Parathyroid adenoma (tissue), 2 donors: ENCODE measurements at regions not wholly inside any gene's neighbourhood (a gene's known extent, or its start where the extent isn't known, plus 50 kb on each side); places are given as distances from the start of the nearest gene placed in this dataset.
"Not testable (repeated sequence)": the region's sequence is repeated elsewhere in the genome, so short reads cannot be mapped to it uniquely, and the experiment has no call there.

Source experiments
- H2AFZ ChIP-seq: fragments of 300-600 bp; sonication (generic); one replicate; pipeline ENCODE4 v1.7.0; 2017; ENCODE audit warnings: antibody characterized with exemption, mild to moderate bottlenecking
- H3K27ac ChIP-seq: fragments of 300-600 bp; sonication (generic); one replicate; pipeline ENCODE4 v1.7.0; 2017
- H3K27me3 ChIP-seq: fragments of 300-600 bp; sonication (generic); one replicate; pipeline ENCODE4 v1.7.0; 2017; ENCODE audit warnings: low read length; ENCODE audit not compliant: control insufficient read depth, insufficient read depth
- H3K36me3 ChIP-seq: fragments of 300-600 bp; sonication (generic); one replicate; pipeline ENCODE4 v1.7.0; 2017; ENCODE audit warnings: low read length; ENCODE audit not compliant: control insufficient read depth, insufficient read depth
- H3K4me1 ChIP-seq: fragments of 300-600 bp; sonication (generic); one replicate; pipeline ENCODE4 v1.7.0; 2017; ENCODE audit warnings: control low read depth
- H3K4me2 ChIP-seq: fragments of 300-600 bp; sonication (generic); one replicate; pipeline ENCODE4 v1.7.0; 2017; ENCODE audit warnings: low read length
- H3K4me3 ChIP-seq: fragments of 300-600 bp; sonication (generic); one replicate; pipeline ENCODE4 v1.7.0; 2017; ENCODE audit warnings: low read depth, low read length
- H3K79me2 ChIP-seq: fragments of 300-600 bp; sonication (generic); one replicate; pipeline ENCODE4 v1.7.0; 2017; ENCODE audit warnings: control low read depth
- H3K9ac ChIP-seq: fragments of 300-600 bp; sonication (generic); one replicate; pipeline ENCODE4 v1.7.0; 2017; ENCODE audit warnings: mild to moderate bottlenecking
- H3K9me3 ChIP-seq: fragments of 300-600 bp; sonication (generic); one replicate; pipeline ENCODE4 v1.7.0; 2017; ENCODE audit warnings: low read length; ENCODE audit not compliant: control insufficient read depth
- donor health status: primary hyperparathyroidism.

GRCh38 chr15:85196697-85197096 lies 183.7 kb upstream of the AKAP13 start:
- not testable (repeated sequence) for H3K9me3 ChIP-seq, H3K27me3 ChIP-seq, H3K4me1 ChIP-seq, H3K4me2 ChIP-seq, H2AFZ ChIP-seq, H3K9ac ChIP-seq, H3K79me2 ChIP-seq, H3K27ac ChIP-seq, H3K4me3 ChIP-seq, H3K36me3 ChIP-seq

DNA sequence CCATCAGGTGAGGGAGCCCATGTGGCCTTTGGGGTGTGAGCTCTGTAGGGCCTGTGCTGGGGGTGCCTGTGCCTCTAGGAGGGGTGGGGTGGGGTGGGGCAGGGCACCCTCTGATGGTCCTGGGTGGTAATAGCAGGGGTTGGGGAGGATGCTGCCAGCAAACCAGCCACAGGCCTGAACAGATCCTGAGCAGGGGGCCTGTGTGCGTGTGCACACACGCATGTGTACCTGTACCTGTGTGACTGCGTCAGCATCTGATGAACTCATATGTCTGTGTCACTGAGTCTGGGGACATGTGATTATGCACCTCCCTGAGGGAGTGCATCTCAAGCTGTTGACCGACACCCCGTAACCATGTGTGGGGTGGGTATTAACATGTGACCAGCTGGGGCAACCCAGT lies 182.8 kb upstream of the AKAP13 start:
- not testable (repeated sequence) for H3K36me3 ChIP-seq, H3K9ac ChIP-seq, H3K9me3 ChIP-seq, H3K27ac ChIP-seq, H3K79me2 ChIP-seq, H2AFZ ChIP-seq, H3K4me3 ChIP-seq, H3K4me1 ChIP-seq, H3K4me2 ChIP-seq, H3K27me3 ChIP-seq

DNA sequence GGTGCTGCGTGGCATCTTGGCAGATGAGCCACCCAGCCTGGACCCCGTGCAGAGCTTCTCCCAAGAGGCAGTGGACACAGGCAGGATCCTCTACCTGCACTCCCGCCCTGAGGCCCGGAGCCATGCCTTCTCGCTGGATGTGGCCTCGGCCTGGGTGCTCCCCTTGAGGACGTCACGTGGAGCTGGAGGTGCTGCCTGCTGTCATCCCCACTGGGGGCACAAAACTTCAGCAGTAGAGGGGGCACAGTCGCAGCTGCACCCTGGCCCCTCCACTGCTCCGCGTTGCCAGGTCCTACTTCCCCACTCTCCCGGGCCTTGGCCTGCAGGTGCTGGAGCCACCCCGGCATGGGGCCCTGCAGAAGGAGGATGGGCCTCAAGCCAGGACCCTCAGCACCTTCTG lies 182.0 kb upstream of the AKAP13 start:
- H3K4me2 ChIP-seq, H3K27me3 ChIP-seq, H3K4me3 ChIP-seq, H3K9me3 ChIP-seq, H3K79me2 ChIP-seq, H3K27ac ChIP-seq, H3K9ac ChIP-seq, H3K4me1 ChIP-seq, H3K36me3 ChIP-seq, H2AFZ ChIP-seq: not testable (repeated sequence)

DNA sequence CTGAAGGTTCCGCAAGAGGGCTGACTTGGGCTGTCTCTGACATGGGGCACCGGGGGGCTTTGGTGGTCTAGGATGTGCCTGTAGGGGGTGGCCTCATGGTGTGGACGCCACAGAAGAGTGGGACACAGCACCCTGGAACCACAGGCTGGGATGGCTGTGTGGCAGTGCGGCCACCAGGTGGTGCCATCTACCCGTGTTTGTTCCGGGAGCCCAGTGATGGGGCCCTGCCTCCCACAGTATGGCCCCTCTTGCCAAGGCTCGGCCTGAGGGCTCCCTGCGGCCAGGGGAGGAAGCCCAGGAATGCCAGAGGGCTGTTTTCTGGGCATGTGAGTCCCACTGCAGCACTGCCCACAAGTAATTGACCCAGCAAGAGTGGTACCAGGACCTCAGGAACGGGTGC lies 180.2 kb upstream of the AKAP13 start:
- not testable (repeated sequence) for H3K79me2 ChIP-seq, H3K4me2 ChIP-seq, H3K36me3 ChIP-seq, H3K4me3 ChIP-seq, H3K9me3 ChIP-seq, H3K27me3 ChIP-seq, H3K4me1 ChIP-seq, H3K27ac ChIP-seq, H2AFZ ChIP-seq, H3K9ac ChIP-seq

GRCh38 chr15:85201118-85201793 lies 179.1 kb upstream of the AKAP13 start:
- not testable (repeated sequence) for H3K9me3 ChIP-seq, H3K36me3 ChIP-seq, H3K27me3 ChIP-seq, H3K4me3 ChIP-seq, H3K4me1 ChIP-seq, H3K27ac ChIP-seq, H3K9ac ChIP-seq, H3K4me2 ChIP-seq, H2AFZ ChIP-seq, H3K79me2 ChIP-seq

- not testable (repeated sequence) for H3K4me2 ChIP-seq, H3K79me2 ChIP-seq, H3K9me3 ChIP-seq, H3K4me1 ChIP-seq, H3K27me3 ChIP-seq, H3K36me3 ChIP-seq, H3K4me3 ChIP-seq, H3K27ac ChIP-seq, H2AFZ ChIP-seq, H3K9ac ChIP-seq
Observed at GRCh38 chr15:85204481-85204880, 175.9 kb upstream of the AKAP13 start.

GRCh38 chr15:85233791-85234325 lies 146.5 kb upstream of the AKAP13 start:
- H3K4me3 ChIP-seq, H3K27ac ChIP-seq: not testable (repeated sequence)

DNA sequence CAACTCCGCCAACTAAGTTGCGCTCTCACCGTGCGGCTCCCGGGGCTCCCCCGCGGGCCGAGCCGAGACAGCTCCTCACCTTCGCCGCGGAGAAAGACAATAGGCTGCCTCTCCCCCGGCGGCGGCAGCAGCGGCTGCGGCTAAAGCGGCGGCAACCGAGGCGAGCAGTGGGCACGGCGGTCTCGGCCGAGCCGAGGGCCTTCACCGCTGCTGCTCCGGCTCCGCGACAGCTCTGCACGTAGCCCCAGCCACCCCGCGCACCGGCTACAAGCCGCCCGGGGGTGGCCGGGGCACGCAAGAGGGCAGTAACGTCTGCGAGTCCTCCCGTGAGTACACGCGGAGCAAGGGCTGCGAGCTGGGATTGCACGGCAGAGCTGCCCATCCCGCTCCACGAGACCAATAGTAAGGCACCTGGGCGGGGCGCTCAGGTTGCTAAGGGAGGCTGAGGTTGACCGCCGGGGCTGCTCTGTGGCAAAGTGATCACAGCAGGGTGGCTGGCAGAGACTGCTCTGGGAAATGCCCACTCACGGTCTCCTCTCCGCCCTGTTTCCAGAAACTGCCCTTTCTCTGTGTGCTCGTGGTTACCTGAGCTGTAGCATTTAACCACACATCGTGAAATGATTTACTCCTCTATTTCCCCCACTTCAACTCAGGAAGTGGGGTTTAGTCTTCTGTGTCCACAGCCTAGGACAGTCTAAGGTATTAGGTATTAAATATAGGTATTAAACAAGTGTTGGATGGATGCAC lies 145.8 kb upstream of the AKAP13 start:
- peak overlapping the region; percentile 58 for H2AFZ ChIP-seq
- H3K4me2 ChIP-seq, H3K4me1 ChIP-seq: not testable (repeated sequence)

More at GRCh38 chr15:85233791-85234325, 146.5 kb upstream of the AKAP13 start:
- not testable (repeated sequence) for H3K27me3 ChIP-seq, H2AFZ ChIP-seq, H3K9me3 ChIP-seq, H3K36me3 ChIP-seq, H3K9ac ChIP-seq, H3K4me2 ChIP-seq, H3K79me2 ChIP-seq, H3K4me1 ChIP-seq

DNA sequence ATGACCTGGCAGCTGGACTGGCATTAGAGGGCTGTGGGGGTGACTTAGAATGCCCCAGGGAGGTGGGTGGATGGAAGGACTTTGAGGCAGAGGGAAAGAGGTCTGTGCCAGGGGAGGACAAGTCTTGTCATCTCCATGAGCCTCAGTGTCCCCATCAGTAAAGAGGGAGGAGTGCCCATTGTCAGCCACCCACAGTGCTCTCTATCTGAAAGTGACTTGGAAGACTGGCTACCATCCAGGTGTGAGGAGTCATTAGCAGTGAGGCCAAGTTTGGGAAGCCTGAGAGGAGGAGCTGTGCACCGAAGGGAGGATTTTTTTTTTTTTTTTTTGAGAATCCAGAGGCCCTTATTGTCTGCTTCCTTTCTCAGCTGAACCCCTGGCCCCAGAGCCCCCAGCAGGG lies 136.3 kb upstream of the AKAP13 start:
- H3K4me1 ChIP-seq, H3K79me2 ChIP-seq, H3K27me3 ChIP-seq, H3K9ac ChIP-seq, H3K4me3 ChIP-seq, H3K36me3 ChIP-seq, H2AFZ ChIP-seq, H3K27ac ChIP-seq, H3K4me2 ChIP-seq, H3K9me3 ChIP-seq: not testable (repeated sequence)

More for the DNA sequence above, 145.8 kb upstream of the AKAP13 start:
- H3K9ac ChIP-seq, H3K9me3 ChIP-seq, H3K79me2 ChIP-seq, H3K27me3 ChIP-seq, H3K36me3 ChIP-seq, H3K4me3 ChIP-seq, H3K27ac ChIP-seq: not testable (repeated sequence)

- not testable (repeated sequence) for H3K9me3 ChIP-seq, H3K36me3 ChIP-seq, H3K4me3 ChIP-seq, H3K27me3 ChIP-seq, H3K4me2 ChIP-seq, H3K4me1 ChIP-seq, H3K9ac ChIP-seq, H2AFZ ChIP-seq, H3K79me2 ChIP-seq, H3K27ac ChIP-seq
Observed at GRCh38 chr15:85250938-85251542, 129.4 kb upstream of the AKAP13 start.
